Activated CD8-positive, alpha-beta T cell treated with anti-CD3 and anti-CD28 coated beads, Interleukin-2, amount 10 ng/mL, durations not matched to agents 7 days and 5 days (primary cell): ENCODE measurements at regions not wholly inside any gene's neighbourhood (a gene's known extent, or its start where the extent isn't known, plus 50 kb on each side); places are given as distances from the start of the nearest gene placed in this dataset.

Experiments
- ATAC-seq: fragments of 150-1000 bp; cut with Tn5 transposase; one replicate; pipeline ENCODE4 v1.10.0; 2021; ENCODE audit warnings: moderate library complexity
- CTCF ChIA-PET: fragments of 350-600 bp; sonication (Branson Sonifier 250); formaldehyde crosslinking; loops from one replicate; lab custom pipeline; 2021; ENCODE audit warnings: antibody characterized with exemption; lab: Charles Lee
- POLR2A ChIA-PET: fragments of 350-600 bp; sonication (Branson Sonifier 250); formaldehyde crosslinking; loops from one replicate; lab custom pipeline; 2021; ENCODE audit warnings: antibody characterized with exemption; lab: Charles Lee
- DNase-seq: peaks from one replicate; pipeline ENCODE4 v3.0.0-alpha.2; 2020
- H3K27ac Mint-ChIP-seq: one replicate; pipeline ENCODE4 v1.8.0; 2021; ENCODE audit warnings: mild to moderate bottlenecking, mixed read lengths
- H3K27me3 Mint-ChIP-seq: one replicate; pipeline ENCODE4 v1.8.0; 2021; ENCODE audit warnings: low read depth, mixed read lengths
- H3K36me3 Mint-ChIP-seq: one replicate; pipeline ENCODE4 v1.8.0; 2021; ENCODE audit warnings: low read depth, mixed read lengths
- H3K4me1 Mint-ChIP-seq: one replicate; pipeline ENCODE4 v1.8.0; 2021; ENCODE audit warnings: low read depth, mixed read lengths
- H3K4me3 Mint-ChIP-seq: one replicate; pipeline ENCODE4 v1.8.0; 2021; ENCODE audit warnings: mild to moderate bottlenecking, mixed read lengths
- H3K9me3 Mint-ChIP-seq: one replicate; pipeline ENCODE4 v1.8.0; 2022; ENCODE audit warnings: mixed read lengths; ENCODE audit not compliant: insufficient read depth

DNA sequence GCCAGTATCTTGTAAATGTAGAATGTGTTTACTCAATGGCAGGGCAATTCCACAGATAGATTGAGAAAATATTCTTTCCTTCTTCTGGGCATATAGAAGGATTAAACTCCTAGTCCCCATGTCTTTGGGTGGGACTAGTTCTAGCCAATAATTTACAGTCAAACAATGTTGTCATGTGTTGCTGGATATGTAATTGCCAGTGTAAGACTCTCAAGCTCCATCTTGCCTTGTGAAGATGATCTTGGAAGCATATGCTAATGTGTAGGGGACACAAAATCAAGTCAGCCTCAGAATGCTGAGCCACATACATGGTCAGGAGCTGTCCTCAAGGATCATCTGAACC is 386.9 kb downstream of the CETN3 start:
- Mint-ChIP-seq H3K36me3 (no peaks in the 10 kb centered on the region), H3K9me3 (no peaks in the 10 kb centered on the region), H3K4me1 (no peaks in the 10 kb centered on the region), H3K27me3 (no peaks in the 10 kb centered on the region), H3K27ac (no peak overlapping the region), H3K4me3 (no peak overlapping the region)
- POLR2A ChIA-PET = no interaction called here
- CTCF ChIA-PET = no interaction called here
- no peak for ATAC-seq
- no peak for DNase-seq

DNA sequence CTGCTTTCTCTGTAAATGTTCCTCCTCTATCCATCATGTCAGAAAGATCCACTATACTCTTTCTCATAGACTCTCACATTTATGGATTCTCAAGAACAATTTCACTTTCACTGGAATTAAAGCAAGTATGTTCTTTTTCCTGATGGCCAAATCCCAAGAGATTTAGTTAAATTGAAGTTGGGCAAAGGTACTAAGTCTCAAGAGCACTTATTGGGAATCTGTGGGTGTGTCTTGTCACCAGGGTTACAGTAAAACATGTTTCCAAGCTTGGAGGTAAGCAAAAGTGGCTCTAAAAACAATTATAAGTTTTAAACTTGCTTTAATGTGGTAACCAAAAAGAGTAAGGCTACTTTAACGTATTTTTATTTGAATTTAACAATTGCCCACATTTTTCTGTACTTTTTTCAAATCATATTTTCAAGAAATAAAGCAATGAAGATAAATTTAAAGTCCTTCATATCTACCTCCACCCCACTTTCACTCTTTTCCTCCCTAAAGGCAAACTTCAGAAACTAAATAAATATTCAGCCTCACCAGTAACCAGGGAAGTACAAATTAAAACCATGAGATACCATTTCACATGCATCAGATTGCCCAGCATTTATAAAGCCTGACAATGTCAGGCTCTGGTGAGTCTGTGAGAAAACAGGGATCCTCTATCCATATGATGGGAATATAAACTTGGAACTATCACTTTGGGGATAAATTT is 387.4 kb downstream of the CETN3 start:
- CTCF ChIA-PET = no interaction called here
- no peak for DNase-seq
- Mint-ChIP-seq H3K27me3 (no peaks in the 10 kb centered on the region), H3K27ac (no peak overlapping the region), H3K36me3 (no peaks in the 10 kb centered on the region), H3K4me1 (no peaks in the 10 kb centered on the region), H3K4me3 (no peak overlapping the region), H3K9me3 (no peaks in the 10 kb centered on the region)
- POLR2A ChIA-PET = no interaction called here
- ATAC-seq = no peak

DNA sequence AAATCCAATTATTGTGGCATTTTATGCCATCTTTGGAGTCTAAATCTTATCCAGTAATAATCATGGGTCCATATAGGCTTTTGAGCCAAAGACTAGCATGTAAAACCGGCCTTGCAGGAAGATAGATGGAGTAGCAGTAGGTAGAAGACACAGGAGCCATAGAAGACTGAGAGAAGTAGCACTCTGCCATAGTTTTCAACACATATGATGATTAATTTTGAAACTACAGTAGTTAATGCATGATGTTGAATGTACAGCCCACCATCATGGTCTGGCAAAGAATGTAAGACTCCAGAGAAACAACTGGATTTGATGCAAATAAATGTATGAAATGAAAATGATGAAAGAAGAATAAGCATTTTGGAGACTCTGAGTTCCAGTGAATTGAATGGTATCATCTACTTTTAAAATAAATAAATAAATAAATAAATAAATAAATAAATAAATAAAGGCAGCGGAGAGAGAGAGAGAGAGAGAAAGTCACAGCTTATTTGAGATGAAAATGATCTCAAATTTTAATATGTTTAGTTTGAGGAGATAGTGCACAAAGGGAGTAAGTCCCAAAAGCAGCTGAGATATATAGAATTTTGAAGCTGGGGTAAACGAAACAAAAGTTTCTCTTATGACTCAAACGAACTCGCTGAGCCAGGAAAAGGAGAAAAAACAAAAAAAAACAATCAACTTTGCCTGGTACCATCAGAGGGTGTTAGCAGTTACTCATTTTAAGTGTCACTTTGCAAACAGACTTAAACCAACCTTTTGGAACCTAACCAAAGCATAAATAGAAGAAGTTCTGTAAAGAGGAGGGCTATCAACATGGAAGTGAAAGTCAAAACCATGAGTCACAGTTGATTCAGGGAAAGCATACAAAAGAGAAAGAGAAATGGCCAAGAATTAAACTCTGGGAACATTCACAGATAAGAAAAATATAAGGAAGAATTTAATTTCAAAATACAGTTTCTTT is 388.7 kb downstream of the CETN3 start:
- ChIA-PET CTCF (no interaction called here), POLR2A (no interaction called here)
- DNase-seq = no peak
- no peak for ATAC-seq
- H3K4me3 Mint-ChIP-seq = no peak overlapping the region
- no peaks in the 10 kb centered on the region for H3K4me1 Mint-ChIP-seq
- H3K9me3 Mint-ChIP-seq = peaks cover 3% of the 10 kb centered on the region
- H3K36me3 Mint-ChIP-seq = no peaks in the 10 kb centered on the region
- H3K27me3 Mint-ChIP-seq = no peaks in the 10 kb centered on the region
- H3K27ac Mint-ChIP-seq = no peak overlapping the region

DNA sequence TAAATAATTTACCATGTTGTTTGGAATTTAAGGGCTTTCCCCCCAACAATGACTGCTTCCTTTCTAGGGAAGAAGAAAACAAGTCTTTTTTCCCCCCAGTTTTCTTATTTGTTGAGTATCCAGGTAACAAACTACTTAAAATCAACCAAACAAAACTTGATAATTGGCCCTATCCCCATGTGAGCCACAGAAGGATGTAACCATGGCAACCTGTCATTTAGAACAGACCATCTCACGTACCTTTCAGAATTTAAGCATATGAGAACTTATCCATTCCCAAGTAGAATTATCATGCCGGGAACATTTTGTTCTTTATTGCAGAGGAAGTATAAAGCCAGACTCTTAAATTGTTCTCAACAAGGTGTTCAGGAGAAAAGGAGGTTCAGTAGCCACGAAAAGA is 392.3 kb downstream of the CETN3 start:
- Mint-ChIP-seq H3K27me3 (no peaks in the 10 kb centered on the region), H3K27ac (no peak overlapping the region), H3K9me3 (peaks cover 3% of the 10 kb centered on the region), H3K4me3 (no peak overlapping the region), H3K4me1 (no peaks in the 10 kb centered on the region), H3K36me3 (no peaks in the 10 kb centered on the region)
- ChIA-PET POLR2A (interaction anchor here (0.6 kb wide), 1 partner anchor 170 kb away, joined by 3 read pairs; no protein-coding TSS in a partner anchor), CTCF (no interaction called here)
- DNase-seq = no peak
- ATAC-seq = no peak

DNA sequence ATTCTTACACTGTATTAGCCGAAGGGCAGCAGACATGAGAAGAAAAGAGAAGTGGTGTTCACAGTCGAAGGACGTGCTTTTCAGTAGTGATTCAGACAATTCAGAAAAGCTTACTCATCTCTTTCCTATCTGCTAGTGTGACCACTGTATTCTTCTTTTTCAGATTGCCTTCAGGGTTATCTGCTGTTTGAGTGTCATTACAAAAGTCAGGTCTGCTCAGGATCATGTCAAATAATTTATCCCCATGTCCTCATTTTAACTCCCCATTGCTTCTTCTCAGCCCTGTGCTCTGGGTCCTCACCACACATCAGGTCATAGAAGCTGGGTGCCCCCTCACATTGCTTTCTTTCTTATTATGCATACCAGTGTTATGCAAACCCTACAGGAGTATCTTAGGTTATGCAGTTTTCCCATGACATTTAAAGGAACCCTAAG is 394.0 kb downstream of the CETN3 start:
- CTCF ChIA-PET = no interaction called here

DNA sequence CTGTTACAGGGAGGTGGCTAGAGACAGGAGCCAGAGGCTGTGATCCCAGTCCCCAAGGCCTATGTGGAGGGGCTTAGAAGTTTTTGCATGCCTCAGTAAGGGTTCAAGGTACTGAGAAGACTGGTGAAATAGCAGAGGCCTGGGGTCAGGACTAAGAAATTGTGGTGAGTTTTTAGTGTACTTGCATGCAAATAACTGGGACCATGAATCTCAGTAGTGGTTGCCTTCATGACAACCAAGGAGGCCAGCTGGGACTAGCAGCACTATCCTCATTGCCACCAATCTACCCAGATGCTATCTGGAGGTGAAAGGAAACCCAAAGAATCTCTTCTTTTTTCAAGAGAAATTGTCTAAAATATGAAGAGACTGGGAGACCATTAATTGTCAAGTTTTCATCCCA is 395.1 kb downstream of the CETN3 start:
- Mint-ChIP-seq H3K36me3 (no peaks in the 10 kb centered on the region), H3K9me3 (peaks cover 3% of the 10 kb centered on the region), H3K27ac (no peak overlapping the region), H3K4me3 (no peak overlapping the region), H3K4me1 (no peaks in the 10 kb centered on the region), H3K27me3 (no peaks in the 10 kb centered on the region)
- ATAC-seq = no peak
- DNase-seq = no peak
- ChIA-PET CTCF (no interaction called here), POLR2A (no interaction called here)

More for the DNA sequence above, 394.0 kb downstream of the CETN3 start:
- Mint-ChIP-seq H3K4me3 (no peak overlapping the region), H3K9me3 (peaks cover 3% of the 10 kb centered on the region), H3K36me3 (no peaks in the 10 kb centered on the region), H3K4me1 (no peaks in the 10 kb centered on the region), H3K27ac (no peak overlapping the region), H3K27me3 (no peaks in the 10 kb centered on the region)
- ATAC-seq (no peak), DNase-seq (no peak)
- POLR2A ChIA-PET = no interaction called here

DNA sequence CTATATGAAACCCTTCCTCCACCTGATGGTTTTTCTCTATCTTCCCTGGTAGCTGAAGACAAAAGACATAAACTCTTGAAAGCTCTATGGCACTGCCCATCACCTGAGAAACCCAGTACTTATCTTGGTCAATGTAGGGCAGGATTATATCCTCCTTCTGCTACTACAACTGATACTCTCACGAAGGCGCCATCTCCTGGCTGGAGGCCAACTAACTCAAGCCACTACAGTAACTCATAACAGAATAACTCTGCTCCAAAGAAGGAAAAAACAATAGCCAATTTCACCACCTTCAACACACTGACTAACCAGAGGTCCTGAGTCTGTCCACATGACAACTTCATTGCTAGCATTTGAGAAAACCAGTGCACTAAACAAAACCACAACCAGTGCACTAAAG is 409.2 kb downstream of the CETN3 start:
- no peak for ATAC-seq
- ChIA-PET POLR2A (no interaction called here), CTCF (no interaction called here)
- Mint-ChIP-seq H3K9me3 (no peaks in the 10 kb centered on the region), H3K27me3 (no peaks in the 10 kb centered on the region), H3K36me3 (no peaks in the 10 kb centered on the region), H3K4me3 (no peak overlapping the region), H3K4me1 (no peaks in the 10 kb centered on the region), H3K27ac (no peak overlapping the region)
- DNase-seq = no peak

DNA sequence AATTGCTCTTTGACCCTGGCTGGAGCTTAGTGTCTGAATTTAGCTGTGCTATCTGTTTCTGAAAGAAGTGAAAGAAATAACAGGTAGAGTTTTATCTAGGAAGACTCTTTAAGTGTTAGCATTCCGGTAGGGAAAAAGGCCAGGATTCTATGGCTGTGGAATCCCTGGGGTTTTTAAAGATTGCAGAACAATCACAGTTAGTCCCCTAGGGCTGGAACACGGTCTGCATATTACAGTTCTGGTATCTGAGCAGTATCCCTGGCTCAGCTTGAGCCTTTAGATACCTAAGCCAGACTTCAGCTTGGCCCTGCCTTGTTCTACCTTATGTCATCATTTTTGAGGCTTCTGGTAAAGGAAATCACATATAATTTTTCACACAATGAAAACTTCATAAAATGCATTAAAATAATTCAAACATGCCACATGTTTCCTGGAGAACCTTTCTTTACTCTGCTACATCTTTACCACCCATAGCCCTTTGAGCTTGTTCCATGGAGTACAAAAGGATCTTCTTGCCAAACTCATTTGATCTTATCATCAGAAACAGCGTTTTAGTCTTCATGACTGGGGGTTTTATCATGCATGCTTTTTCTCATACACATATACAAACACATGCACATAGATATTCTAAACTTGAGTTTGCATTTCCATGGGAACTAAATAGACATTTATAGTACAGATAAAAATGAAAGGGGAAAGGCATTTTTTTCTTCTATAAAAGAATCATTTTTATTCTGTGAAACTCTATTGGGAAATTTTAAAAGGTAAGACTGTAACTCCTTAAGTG is 410.8 kb downstream of the CETN3 start:
- no peak for ATAC-seq
- no peak for DNase-seq
- ChIA-PET CTCF (no interaction called here), POLR2A (no interaction called here)
- Mint-ChIP-seq H3K27me3 (no peaks in the 10 kb centered on the region), H3K36me3 (no peaks in the 10 kb centered on the region), H3K27ac (no peak overlapping the region), H3K4me1 (no peaks in the 10 kb centered on the region), H3K9me3 (no peaks in the 10 kb centered on the region), H3K4me3 (no peak overlapping the region)

DNA sequence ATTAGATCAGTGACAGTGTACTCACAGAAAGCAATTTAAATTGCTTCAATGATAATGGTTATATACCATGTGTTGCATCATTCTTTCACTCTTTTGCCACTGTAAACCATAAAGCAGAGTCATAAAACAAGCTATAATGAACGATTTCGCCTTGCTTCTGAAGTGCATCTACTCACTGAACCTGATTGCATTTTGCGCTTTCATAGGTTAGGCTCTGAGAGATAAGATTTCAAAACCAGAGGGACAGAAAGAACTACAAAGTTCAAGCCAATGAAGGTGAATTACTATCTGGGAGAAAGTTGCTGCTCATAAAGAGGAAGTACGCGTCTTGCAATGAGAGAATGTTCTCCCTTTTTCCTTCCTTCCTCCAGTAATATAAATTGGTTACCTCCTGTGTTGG is 412.7 kb downstream of the CETN3 start:
- DNase-seq (no peak), ATAC-seq (no peak)
- Mint-ChIP-seq H3K27ac (no peak overlapping the region), H3K27me3 (no peaks in the 10 kb centered on the region), H3K4me3 (no peak overlapping the region), H3K36me3 (no peaks in the 10 kb centered on the region), H3K9me3 (no peaks in the 10 kb centered on the region), H3K4me1 (no peaks in the 10 kb centered on the region)
- CTCF ChIA-PET = no interaction called here
- POLR2A ChIA-PET = no interaction called here

DNA sequence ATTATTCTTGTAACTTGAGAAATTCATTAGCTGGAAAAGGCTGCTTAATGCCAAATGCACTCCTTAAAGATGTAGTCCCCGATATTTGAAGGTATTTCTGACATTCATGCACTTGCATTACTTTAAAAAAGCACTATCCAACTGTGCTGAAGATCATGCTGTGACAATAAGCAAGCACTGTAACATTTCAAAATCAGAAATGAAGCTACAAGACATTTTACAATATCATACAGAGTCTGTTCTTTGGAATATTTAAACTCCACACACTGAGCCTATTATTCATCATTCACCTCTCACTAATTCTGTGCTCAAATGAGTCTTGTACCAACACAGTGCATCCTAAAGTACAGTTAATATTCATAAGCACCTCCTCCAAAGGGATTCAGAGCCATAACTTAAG is 413.2 kb downstream of the CETN3 start:
- Mint-ChIP-seq H3K27ac (no peak overlapping the region), H3K4me3 (no peak overlapping the region), H3K36me3 (no peaks in the 10 kb centered on the region), H3K4me1 (no peaks in the 10 kb centered on the region), H3K27me3 (no peaks in the 10 kb centered on the region), H3K9me3 (no peaks in the 10 kb centered on the region)
- DNase-seq (no peak), ATAC-seq (no peak)
- ChIA-PET CTCF (no interaction called here), POLR2A (no interaction called here)

DNA sequence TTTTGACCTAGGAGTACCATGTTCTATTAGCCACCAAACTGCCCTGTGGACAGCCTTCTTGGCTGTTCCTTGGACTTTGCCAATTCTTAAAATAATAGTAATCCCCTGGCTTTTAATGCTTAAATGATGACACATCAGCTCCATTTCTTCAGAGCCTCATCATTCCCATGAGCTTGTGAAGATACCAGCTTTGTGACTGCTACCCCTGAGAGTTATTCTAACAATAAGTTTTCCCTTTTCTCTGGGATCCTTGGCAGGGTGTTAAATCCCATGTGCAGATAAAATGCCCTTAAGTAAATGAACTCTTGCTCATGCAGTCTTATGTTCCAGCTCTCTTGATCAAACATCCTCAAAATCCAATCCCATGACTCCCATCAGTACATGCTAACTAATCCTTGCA is 415.3 kb downstream of the CETN3 start:
- H3K4me3 Mint-ChIP-seq = no peak overlapping the region
- no peak overlapping the region for H3K27ac Mint-ChIP-seq
- H3K9me3 Mint-ChIP-seq = no peaks in the 10 kb centered on the region
- POLR2A ChIA-PET = no interaction called here
- CTCF ChIA-PET = no interaction called here
- H3K27me3 Mint-ChIP-seq = no peaks in the 10 kb centered on the region
- ATAC-seq = no peak
- no peak for DNase-seq
- H3K4me1 Mint-ChIP-seq = no peaks in the 10 kb centered on the region
- no peaks in the 10 kb centered on the region for H3K36me3 Mint-ChIP-seq

DNA sequence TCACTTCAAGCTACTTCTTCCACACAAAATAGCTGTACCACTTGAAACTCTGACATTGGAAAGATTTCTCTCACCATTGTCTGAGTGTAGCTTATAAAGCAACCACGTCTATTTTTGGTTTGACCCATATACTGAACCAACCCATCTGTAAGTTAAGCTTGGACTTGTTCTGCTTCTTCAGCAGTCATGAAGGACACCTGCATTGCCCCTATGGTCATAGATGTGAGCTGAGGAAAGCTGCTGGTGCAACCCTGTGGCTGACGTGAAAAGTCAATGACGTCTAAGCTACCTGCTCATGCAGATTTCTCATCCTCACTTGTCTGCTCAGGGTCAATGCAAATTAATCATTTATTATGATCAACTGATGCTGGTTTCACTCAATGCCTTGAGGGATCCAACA is 417.4 kb downstream of the CETN3 start:
- CTCF ChIA-PET = no interaction called here
- no peaks in the 10 kb centered on the region for H3K36me3 Mint-ChIP-seq
- POLR2A ChIA-PET = no interaction called here
- no peaks in the 10 kb centered on the region for H3K4me1 Mint-ChIP-seq
- no peak for ATAC-seq
- no peak overlapping the region for H3K4me3 Mint-ChIP-seq
- DNase-seq = no peak
- H3K27me3 Mint-ChIP-seq = no peaks in the 10 kb centered on the region
- no peaks in the 10 kb centered on the region for H3K9me3 Mint-ChIP-seq
- no peak overlapping the region for H3K27ac Mint-ChIP-seq
